ENCODE measurements at regions not wholly inside any gene's neighbourhood (a gene's known extent, or its start where the extent isn't known, plus 50 kb on each side); places are given as distances from the start of the nearest gene placed in this dataset.

DNA sequence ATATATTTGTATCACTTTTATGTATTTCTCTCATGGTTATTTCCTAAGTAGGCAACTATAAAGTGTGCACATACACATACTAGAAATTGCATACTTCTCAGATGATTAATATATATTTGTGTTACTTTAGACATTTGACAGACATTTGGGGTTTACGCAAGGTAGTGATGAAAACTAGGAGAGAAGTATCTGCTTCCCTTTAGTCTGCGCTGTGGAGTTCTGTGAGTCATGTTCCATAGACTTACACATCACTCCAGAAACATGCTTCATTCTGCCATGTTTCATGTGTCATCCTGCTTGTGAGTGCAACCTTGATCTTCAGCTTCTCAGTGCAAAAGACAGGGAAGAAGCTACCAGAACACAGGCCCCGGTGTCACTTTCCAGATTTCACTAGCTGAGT, 200.7 kb upstream of the BMP2 start:
- Histone ChIP-seq H4K20me1 (ENCODE audit: insufficient read depth, low read length) (no peaks in the 10 kb centered on the region), H3K9me3 (ENCODE audit: low read length) (no peaks in the 10 kb centered on the region), H3K79me2 (ENCODE audit: insufficient read depth, low read length) (no peaks in the 10 kb centered on the region), H2AFZ (ENCODE audit: low read length) (no peak overlapping the region), H3K4me2 (ENCODE audit: low read depth, low read length) (no peak overlapping the region), H3K36me3 (replicated peaks in 1 of 2; ENCODE audit: control insufficient read depth in 1 of 2, insufficient read depth in 2 of 2, low read length in 2 of 2) (no peaks in the 10 kb centered on the region), H3K4me1 (ENCODE audit: insufficient read depth, low read length) (no peaks in the 10 kb centered on the region), H3K9ac (ENCODE audit: insufficient read depth, low read depth, low read length) (no peak overlapping the region), H3K27me3 (ENCODE audit: control insufficient read depth in 1 of 2, insufficient read depth in 2 of 2, low read length in 2 of 2) (no peaks in the 10 kb centered on the region; a peak in 1 of 5 replicates), H3K4me3 (replicated peaks in 1 of 3; ENCODE audit: insufficient read depth in 1 of 3, low read depth in 2 of 3, low read length in 3 of 3) (no peak overlapping the region), H3K27ac (ENCODE audit: extremely low read length, insufficient read depth, low read length) (no peak overlapping the region)
- in situ Hi-C loops (cut with HindIII; ENCODE audit: extremely low pct_ligation_motif_present, low pct_unique_long_range_greater_than_20kb) = no loop called here
- ChIA-PET CTCF (ENCODE audit: low intra/inter-chr PET ratio, low total read pairs) (no interaction called here), POLR2A (no interaction called here)
- TF ChIP-seq PHF21A (CRISPR knock-in tag; IDR thresholded peaks at IDR 0.05) = no peak
- no peak for TF ChIP-seq SNAI1 (CRISPR knock-in tag; IDR thresholded peaks at IDR 0.05; ENCODE audit: borderline replicate concordance)
- TF ChIP-seq JUNB (CRISPR knock-in tag; IDR thresholded peaks at IDR 0.05; ENCODE audit: borderline replicate concordance) = no peak
- no peak for TF ChIP-seq NFE2 (CRISPR knock-in tag; IDR thresholded peaks at IDR 0.05)
- TF ChIP-seq ZNF564 (CRISPR knock-in tag; IDR thresholded peaks at IDR 0.05) = no peak
- TF ChIP-seq HIVEP1 (CRISPR knock-in tag; IDR thresholded peaks at IDR 0.05) = no peak
- TF ChIP-seq ZNF782 (CRISPR knock-in tag; IDR thresholded peaks at IDR 0.05; ENCODE audit: borderline replicate concordance) = no peak
- TF ChIP-seq ZNF788 (CRISPR knock-in tag; IDR thresholded peaks at IDR 0.05; ENCODE audit: borderline replicate concordance) = no peak
- TF ChIP-seq SOX13 (IDR thresholded peaks at IDR 0.05) = no peak
- TF ChIP-seq SOX13 (CRISPR knock-in tag; conservative IDR thresholded peaks at IDR 0.05 in 1 of 2, IDR thresholded peaks at IDR 0.05 in 1 of 2) = no peak
- ATAC-seq (no peak), DNase-seq (ENCODE audit: low spot score) (no peak), FAIRE-seq (no peak)
- 58% methylated on average over 3 of the region's 3 CpGs for WGBS (ENCODE audit: low lambda C conversion rate)
- BruUV-seq (replicated peaks) = no TSS peak
- intact Hi-C loops (cut with micrococcal nuclease; ENCODE audit: unreplicated experiment) = no loop called here

DNA sequence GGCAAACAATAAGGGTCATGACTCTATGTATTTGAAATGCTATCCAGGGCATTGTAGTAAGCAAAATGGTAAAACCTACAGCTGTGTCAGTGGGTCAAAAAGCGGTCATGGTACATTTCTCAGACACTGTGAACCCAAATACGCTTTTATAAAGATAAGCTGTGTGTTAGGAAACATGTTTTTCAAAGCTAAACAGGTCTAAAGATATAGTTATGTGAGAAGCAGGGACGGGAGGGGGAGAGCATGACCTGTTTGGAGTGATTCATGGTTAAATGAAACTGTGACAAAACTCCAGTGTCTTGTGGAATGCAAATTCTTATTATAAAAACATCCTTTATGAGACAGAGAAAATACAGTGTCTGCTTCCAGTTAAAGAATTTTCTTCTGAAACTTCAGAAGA, 205.4 kb upstream of the BMP2 start:
- Histone ChIP-seq H3K9ac (ENCODE audit: insufficient read depth, low read depth, low read length) (no peak overlapping the region), H2AFZ (ENCODE audit: low read length) (no peak overlapping the region), H3K4me3 (replicated peaks in 1 of 3; ENCODE audit: insufficient read depth in 1 of 3, low read depth in 2 of 3, low read length in 3 of 3) (no peak overlapping the region), H3K4me1 (ENCODE audit: insufficient read depth, low read length) (peaks cover 7% of the 10 kb centered on the region; the same call in 1 of the 2 replicates), H3K9me3 (ENCODE audit: low read length) (no peaks in the 10 kb centered on the region), H3K36me3 (replicated peaks in 1 of 2; ENCODE audit: control insufficient read depth in 1 of 2, insufficient read depth in 2 of 2, low read length in 2 of 2) (no peaks in the 10 kb centered on the region), H3K27ac (ENCODE audit: extremely low read length, insufficient read depth, low read length) (no peak overlapping the region), H4K20me1 (ENCODE audit: insufficient read depth, low read length) (no peaks in the 10 kb centered on the region), H3K4me2 (ENCODE audit: low read depth, low read length) (no peak overlapping the region), H3K79me2 (ENCODE audit: insufficient read depth, low read length) (no peaks in the 10 kb centered on the region), H3K27me3 (ENCODE audit: control insufficient read depth in 1 of 2, insufficient read depth in 2 of 2, low read length in 2 of 2) (no peaks in the 10 kb centered on the region; a peak in 1 of 5 replicates)
- ChIA-PET POLR2A (no interaction called here), CTCF (ENCODE audit: low intra/inter-chr PET ratio, low total read pairs) (no interaction called here)
- intact Hi-C loops (cut with micrococcal nuclease; ENCODE audit: unreplicated experiment) = no loop called here
- DNase-seq (ENCODE audit: low spot score) (no peak), ATAC-seq (no peak), FAIRE-seq (no peak)
- 4% methylated on average over 3 of the region's 3 CpGs for WGBS (ENCODE audit: low lambda C conversion rate)
- in situ Hi-C loops (cut with HindIII; ENCODE audit: extremely low pct_ligation_motif_present, low pct_unique_long_range_greater_than_20kb) = no loop called here
- no TSS peak for BruUV-seq (replicated peaks)
- no peak for TF ChIP-seq ZFP82 (CRISPR knock-in tag; IDR thresholded peaks at IDR 0.05; ENCODE audit: borderline replicate concordance)
- TF ChIP-seq YY1 (IDR thresholded peaks at IDR 0.05; ENCODE audit: insufficient read depth, insufficient replicate concordance, low read depth, low read length) = no peak
- TF ChIP-seq EED (CRISPR knock-in tag; IDR thresholded peaks at IDR 0.05) = no peak
- TF ChIP-seq, protein P1, sequence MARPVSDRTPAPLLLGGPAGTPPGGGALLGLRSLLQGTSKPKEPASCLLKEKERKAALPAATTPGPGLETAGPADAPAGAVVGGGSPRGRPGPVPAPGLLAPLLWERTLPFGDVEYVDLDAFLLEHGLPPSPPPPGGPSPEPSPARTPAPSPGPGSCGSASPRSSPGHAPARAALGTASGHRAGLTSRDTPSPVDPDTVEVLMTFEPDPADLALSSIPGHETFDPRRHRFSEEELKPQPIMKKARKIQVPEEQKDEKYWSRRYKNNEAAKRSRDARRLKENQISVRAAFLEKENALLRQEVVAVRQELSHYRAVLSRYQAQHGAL (CRISPR knock-in tag; IDR thresholded peaks at IDR 0.05; ENCODE audit: not compliant biosample characterization) = no peak
- TF ChIP-seq GTF3A (CRISPR knock-in tag; conservative IDR thresholded peaks at IDR 0.05) = no peak
- TF ChIP-seq SPEN (CRISPR knock-in tag; IDR thresholded peaks at IDR 0.05; ENCODE audit: low read depth) = no peak
- TF ChIP-seq PRMT3 (CRISPR knock-in tag; IDR thresholded peaks at IDR 0.05; ENCODE audit: borderline replicate concordance, low read depth) = no peak
- TF ChIP-seq EHMT2 (IDR thresholded peaks at IDR 0.05; ENCODE audit: borderline replicate concordance, low read depth, low read length) = no peak
- no peak for TF ChIP-seq ZNF20 (CRISPR knock-in tag; IDR thresholded peaks at IDR 0.05)
- no peak for TF ChIP-seq ZNF230 (CRISPR knock-in tag; IDR thresholded peaks at IDR 0.05)
- TF ChIP-seq ARID2 (CRISPR knock-in tag; IDR thresholded peaks at IDR 0.05; ENCODE audit: borderline replicate concordance) = no peak
- TF ChIP-seq GABPA (IDR thresholded peaks at IDR 0.05; ENCODE audit: low read depth, low read length) = no peak
- no peak for TF ChIP-seq GABPA (CRISPR knock-in tag; IDR thresholded peaks at IDR 0.05; ENCODE audit: low read depth)
